ENCODE measurements at regions not wholly inside any gene's neighbourhood (a gene's known extent, or its start where the extent isn't known, plus 50 kb on each side); places are given as distances from the start of the nearest gene placed in this dataset.

DNA sequence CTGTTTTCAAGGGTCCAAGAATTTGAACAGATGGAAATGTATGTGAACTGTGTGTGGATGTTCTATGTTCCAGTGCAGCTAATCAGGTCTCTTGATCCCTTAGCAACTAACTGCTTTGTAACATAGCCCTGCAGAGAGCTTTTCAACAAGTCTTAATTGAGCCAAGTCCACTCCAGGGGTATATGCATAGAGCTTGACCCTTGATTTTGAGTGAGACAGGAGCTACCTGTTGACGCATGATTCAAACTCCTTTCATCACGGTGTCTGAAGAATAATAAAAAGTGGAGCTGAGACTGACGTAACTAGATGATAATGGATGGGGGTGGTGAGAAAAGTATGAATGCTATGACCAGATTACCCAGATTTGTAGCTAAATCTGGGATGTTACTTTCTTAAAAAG is 93.3 kb upstream of the CCDC54 start:
- H3K27ac ChIP-seq = no peak overlapping the region
- H3K36me3 ChIP-seq = no peaks in the 10 kb centered on the region
- H3K4me3 ChIP-seq (replicated peaks in 1 of 3) = no peak overlapping the region
- H3K4me1 ChIP-seq = no peaks in the 10 kb centered on the region
- TF ChIP-seq, protein P1, sequence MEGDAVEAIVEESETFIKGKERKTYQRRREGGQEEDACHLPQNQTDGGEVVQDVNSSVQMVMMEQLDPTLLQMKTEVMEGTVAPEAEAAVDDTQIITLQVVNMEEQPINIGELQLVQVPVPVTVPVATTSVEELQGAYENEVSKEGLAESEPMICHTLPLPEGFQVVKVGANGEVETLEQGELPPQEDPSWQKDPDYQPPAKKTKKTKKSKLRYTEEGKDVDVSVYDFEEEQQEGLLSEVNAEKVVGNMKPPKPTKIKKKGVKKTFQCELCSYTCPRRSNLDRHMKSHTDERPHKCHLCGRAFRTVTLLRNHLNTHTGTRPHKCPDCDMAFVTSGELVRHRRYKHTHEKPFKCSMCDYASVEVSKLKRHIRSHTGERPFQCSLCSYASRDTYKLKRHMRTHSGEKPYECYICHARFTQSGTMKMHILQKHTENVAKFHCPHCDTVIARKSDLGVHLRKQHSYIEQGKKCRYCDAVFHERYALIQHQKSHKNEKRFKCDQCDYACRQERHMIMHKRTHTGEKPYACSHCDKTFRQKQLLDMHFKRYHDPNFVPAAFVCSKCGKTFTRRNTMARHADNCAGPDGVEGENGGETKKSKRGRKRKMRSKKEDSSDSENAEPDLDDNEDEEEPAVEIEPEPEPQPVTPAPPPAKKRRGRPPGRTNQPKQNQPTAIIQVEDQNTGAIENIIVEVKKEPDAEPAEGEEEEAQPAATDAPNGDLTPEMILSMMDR (IDR thresholded peaks at IDR 0.05) = no peak
- no peak for TF ChIP-seq POLR2A (IDR thresholded peaks at IDR 0.05)
- WGBS, 2 donors = 50 to 66% methylated on average over 3 of the region's 3 CpGs
- H3K9me3 ChIP-seq = no peaks in the 10 kb centered on the region
- H3K27me3 ChIP-seq = no peaks in the 10 kb centered on the region
- DNase-seq = no peak
- intact Hi-C loops (cut with DNase I) = no loop called here

DNA sequence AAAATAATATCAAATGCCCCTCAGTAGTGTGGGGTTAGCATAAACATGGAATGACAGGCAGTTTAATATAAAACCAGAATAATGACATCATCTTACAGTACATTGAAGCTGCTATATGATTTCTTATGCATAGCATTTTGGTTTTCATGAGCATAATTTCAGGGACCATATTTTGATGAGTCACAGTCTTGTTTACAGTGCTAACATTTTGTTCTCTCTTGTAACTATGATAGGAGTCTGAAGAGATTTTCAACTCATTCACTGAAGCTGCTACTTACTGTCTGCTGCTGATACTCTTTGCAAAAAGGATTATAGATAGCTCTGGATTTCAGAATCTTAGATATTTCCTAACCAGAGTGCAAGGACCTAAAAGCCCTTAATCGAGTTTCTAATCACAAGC is 92.6 kb upstream of the CCDC54 start:
- no peak for TF ChIP-seq POLR2A (IDR thresholded peaks at IDR 0.05)
- TF ChIP-seq, protein P1 (IDR thresholded peaks at IDR 0.05) = no peak
- intact Hi-C loops (cut with DNase I) = no loop called here
- Histone ChIP-seq H3K4me1 (no peaks in the 10 kb centered on the region), H3K4me3 (replicated peaks in 1 of 3) (no peak overlapping the region), H3K9me3 (no peaks in the 10 kb centered on the region), H3K36me3 (no peaks in the 10 kb centered on the region), H3K27ac (no peak overlapping the region), H3K27me3 (no peaks in the 10 kb centered on the region)
- no peak for DNase-seq
- 44 to 57% methylated on average over 1 of the region's 1 CpG for WGBS, 2 donors

DNA sequence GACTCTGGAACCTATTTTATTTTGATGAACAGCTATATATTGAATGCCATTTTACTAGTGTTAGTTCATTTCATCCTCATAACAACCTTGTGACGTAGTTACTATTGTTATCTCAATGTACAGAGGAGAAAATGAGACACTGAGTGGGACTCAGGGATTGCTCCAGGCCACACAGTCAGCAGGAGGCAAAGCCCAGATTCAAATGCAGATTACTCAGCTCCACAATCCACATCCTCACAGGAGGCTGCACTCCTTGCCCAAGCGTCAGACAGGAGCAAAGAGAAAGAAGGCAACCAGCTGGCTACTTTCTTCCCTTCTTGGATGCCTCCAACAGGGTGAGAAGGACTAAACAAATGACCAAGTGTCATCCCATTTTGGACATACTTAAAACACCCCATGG is 92.0 kb upstream of the CCDC54 start:
- TF ChIP-seq POLR2A (IDR thresholded peaks at IDR 0.05) = no peak

DNA sequence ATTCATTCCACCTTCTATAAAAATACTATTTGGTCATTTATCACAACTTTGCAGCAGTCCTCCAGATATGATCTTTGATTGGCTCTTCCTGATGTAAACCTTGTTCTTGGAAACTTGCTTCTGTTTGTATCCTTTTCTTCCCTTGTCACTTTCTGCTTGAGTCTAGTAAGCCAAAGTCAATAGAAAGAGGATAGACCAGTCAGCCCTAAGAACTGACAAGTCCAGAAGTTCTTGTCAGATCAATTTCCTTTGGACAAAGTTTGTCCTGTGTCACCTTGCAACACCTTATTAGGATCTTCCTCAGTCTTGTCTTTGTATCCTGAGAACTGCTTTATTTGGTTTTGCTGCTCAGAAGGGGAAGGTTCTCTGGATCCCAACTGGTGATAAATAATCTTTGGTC is 87.9 kb upstream of the CCDC54 start:
- Histone ChIP-seq H3K4me3 (replicated peaks in 1 of 3) (no peak overlapping the region), H3K27ac (no peak overlapping the region), H3K9me3 (no peaks in the 10 kb centered on the region), H3K36me3 (no peaks in the 10 kb centered on the region), H3K4me1 (no peaks in the 10 kb centered on the region), H3K27me3 (no peaks in the 10 kb centered on the region)
- DNase-seq = no peak
- TF ChIP-seq, protein P1 (IDR thresholded peaks at IDR 0.05) = no peak
- TF ChIP-seq POLR2A (IDR thresholded peaks at IDR 0.05) = no peak
- intact Hi-C loops (cut with DNase I) = no loop called here

More for the DNA sequence above, 92.0 kb upstream of the CCDC54 start:
- Histone ChIP-seq H3K27me3 (no peaks in the 10 kb centered on the region), H3K4me1 (no peaks in the 10 kb centered on the region), H3K27ac (no peak overlapping the region), H3K36me3 (no peaks in the 10 kb centered on the region), H3K9me3 (no peaks in the 10 kb centered on the region), H3K4me3 (replicated peaks in 1 of 3) (no peak overlapping the region)
- DNase-seq = no peak
- WGBS, 2 donors = 70 to 81% methylated on average over 2 of the region's 2 CpGs
- intact Hi-C loops (cut with DNase I) = no loop called here

DNA sequence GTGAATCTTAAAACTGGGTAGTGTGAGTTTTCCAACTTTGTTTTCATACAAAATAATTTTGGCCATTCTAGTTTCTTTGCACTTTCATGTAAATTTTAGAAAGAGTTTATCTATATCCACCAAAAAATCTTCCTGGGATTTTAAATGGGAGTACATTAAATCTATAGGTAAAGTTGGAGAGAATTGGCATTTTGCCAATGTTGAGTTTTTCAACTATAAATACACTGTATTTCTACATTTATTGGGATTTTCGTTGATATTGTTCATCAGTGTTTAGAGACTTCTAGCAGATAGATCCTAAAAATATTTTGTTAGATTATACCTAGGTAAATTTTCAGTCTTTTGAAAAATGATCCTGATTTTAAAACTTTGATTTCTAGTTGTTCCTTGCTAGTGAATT is 83.1 kb upstream of the CCDC54 start:
- no peak for DNase-seq
- no peaks in the 10 kb centered on the region for H3K36me3 ChIP-seq
- no peaks in the 10 kb centered on the region for H3K9me3 ChIP-seq
- no peak overlapping the region for H3K27ac ChIP-seq
- intact Hi-C loops (cut with DNase I) = no loop called here
- TF ChIP-seq, protein P1 (IDR thresholded peaks at IDR 0.05) = no peak
- TF ChIP-seq POLR2A (IDR thresholded peaks at IDR 0.05) = no peak
- H3K4me3 ChIP-seq (replicated peaks in 1 of 3) = no peak overlapping the region
- whole genome bisulfite sequencing, 2 donors = 73 to 88% methylated on average over 1 of the region's 1 CpG
- H3K27me3 ChIP-seq = no peaks in the 10 kb centered on the region
- no peaks in the 10 kb centered on the region for H3K4me1 ChIP-seq

DNA sequence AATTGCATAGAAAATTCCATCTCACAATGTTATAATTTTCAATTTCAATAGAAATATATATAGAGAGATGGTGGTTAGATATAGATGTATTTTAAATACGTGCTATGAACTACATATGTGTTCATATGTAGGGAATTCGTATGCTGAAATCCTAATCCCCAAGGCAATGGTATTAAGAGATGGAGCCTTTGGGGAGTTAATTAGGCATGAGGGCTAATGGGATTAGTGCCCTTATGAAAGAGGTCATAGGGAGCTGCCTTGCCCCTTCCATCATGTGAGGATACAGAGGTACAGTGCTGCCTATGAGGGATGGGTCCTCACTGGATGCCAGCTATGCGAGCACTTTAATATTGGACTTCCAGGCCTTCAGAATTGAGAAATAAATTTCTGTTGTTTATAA is 79.6 kb upstream of the CCDC54 start:
- Histone ChIP-seq H3K27me3 (no peaks in the 10 kb centered on the region), H3K4me1 (no peaks in the 10 kb centered on the region), H3K4me3 (replicated peaks in 1 of 3) (no peak overlapping the region), H3K36me3 (no peaks in the 10 kb centered on the region), H3K9me3 (no peaks in the 10 kb centered on the region), H3K27ac (no peak overlapping the region)
- DNase-seq = no peak
- intact Hi-C loops (cut with DNase I) = no loop called here
- TF ChIP-seq, protein P1 (IDR thresholded peaks at IDR 0.05) = no peak
- no peak for TF ChIP-seq POLR2A (IDR thresholded peaks at IDR 0.05)
- WGBS, 2 donors = 93 to 96% methylated on average over 3 of the region's 3 CpGs
